Tongue (tissue), 1 donor: ENCODE measurements at regions not wholly inside any gene's neighbourhood (a gene's known extent, or its start where the extent isn't known, plus 50 kb on each side); places are given as distances from the start of the nearest gene placed in this dataset.

Source experiments
- DNase-seq: peaks from one replicate; pipeline ENCODE4 v3.0.0-alpha.2; 2015

GRCh38 chr2:146214394-146214929 is 1630.4 kb upstream of the ACVR2A start:
- DNase-seq, result no peak

DNA sequence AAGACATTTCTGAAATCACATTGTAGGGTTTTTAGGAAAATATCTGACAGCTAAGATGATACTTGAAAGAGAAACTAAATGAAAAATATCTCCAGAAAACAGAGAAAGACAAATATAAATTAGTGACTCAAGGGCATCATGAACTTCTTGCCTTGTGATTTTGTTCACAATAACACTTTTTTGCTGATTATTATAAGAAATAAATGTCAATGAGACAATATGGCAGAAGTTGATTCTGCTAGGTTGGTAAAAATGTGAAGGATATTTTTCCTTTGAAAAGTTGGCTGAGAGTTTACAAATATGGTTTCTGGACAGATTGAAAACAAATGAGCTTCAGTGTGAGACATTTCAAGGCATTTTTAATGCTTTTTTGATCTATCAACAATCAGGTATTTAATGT is 1631.2 kb upstream of the ACVR2A start:
- DNase-seq, result no peak

DNA sequence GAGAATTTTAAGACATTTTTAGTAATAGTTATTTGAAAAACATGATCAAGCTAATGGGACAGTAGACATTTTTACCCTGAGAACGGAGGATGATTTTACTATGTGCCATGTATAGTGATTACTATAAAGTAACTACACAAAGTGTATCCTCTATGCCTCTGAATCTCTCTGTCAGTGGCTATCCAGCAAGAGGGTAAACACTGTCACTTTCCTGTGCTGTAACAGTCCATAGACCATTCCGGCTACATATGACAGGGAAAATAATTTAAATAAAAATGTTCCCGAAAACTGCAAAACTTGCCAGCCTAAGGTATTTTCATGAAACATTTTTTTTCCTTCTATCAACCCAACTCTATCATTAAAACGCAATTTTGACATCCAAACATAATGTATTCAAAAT is 1632.2 kb upstream of the ACVR2A start:
- no peak for DNase-seq

DNA sequence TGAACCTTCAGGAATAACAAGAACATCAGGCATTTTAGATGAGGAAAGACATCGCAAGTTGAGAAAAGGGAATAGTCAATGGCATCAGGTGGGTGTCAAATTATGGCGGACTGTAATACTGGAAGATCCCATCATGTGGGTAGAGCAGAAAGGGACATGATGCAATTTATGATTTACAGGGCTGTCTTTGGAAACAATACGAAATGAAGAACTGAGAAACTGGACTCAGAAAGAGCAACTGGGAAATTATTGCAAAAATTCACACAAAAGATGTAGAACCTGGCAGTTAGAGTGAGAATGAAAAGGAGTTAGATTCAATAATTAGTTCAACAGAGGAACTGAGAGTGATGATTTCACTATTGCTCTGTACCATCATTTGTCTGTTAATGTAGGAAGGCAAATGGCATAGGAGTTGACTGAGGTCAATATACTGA is 1635.0 kb upstream of the ACVR2A start:
- no peak for DNase-seq

DNA sequence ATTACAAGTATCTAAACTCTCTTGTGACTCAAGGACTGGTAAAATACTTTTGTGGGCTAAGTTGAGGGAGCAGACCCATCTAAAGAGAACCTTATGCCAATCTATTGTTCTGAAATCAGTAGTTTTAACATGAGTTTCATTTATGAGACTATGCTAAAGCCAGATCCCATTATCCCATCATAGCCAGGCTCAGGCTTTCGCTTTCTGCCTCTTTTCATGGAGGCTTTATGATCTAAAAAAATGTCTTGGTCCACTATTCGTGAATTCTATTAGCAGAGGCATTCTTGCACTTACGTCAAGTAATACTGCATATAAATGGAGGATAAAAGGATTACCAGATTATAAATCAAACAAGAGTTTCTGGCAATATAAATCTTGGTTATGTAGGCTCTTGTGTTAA is 1636.9 kb upstream of the ACVR2A start:
- DNase-seq, result no peak

DNA sequence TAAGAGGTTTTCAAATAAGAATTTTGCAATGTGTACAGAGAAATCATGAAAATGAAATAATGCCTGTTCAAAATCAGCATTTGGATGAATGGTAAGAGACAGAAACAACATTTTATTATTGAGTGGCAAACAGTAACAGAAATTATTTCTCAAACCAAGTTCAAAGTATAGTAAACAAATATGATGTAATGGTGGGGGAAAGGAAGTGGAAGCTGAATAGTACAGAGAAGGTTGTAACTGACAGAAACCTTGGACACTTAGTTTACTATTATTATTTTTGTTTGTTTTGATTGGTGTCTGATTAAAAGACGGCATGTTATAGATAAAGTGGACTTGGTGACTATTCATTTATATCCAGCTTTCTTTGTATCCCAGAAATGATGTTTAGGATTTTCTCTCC is 1637.4 kb upstream of the ACVR2A start:
- DNase-seq, result no peak

- DNase-seq, result no peak
These were observed 1641.7 kb upstream of the ACVR2A start for GRCh38 chr2:146203064-146203624.

- DNase-seq, result no peak
These were observed 1651.2 kb upstream of the ACVR2A start for GRCh38 chr2:146193619-146194018.

DNA sequence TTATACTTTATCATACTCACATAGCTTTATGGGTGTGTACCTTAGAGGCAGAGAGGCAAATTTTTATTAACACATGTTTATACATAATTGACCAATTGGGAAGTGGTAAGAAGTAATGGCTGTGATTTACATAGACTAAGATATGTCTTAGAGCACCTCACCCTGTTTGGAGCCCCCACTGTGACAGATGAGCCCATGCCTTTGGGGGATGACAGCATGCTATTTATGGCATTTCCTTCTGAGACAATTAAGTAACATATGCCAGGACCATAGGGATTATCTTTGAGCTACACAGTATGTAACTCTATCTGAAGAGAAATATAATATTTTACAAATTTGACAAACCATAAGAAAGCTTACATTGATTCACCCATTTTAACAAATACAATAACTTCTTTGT is 1655.3 kb upstream of the ACVR2A start:
- DNase-seq, result peak; percentile 38

- no peak for DNase-seq
These were observed 1654.0 kb upstream of the ZEB2 start for GRCh38 chr2:146173934-146174333.

- DNase-seq, result no peak
These were observed 1641.5 kb upstream of the ZEB2 start for GRCh38 chr2:146161256-146161882.

DNA sequence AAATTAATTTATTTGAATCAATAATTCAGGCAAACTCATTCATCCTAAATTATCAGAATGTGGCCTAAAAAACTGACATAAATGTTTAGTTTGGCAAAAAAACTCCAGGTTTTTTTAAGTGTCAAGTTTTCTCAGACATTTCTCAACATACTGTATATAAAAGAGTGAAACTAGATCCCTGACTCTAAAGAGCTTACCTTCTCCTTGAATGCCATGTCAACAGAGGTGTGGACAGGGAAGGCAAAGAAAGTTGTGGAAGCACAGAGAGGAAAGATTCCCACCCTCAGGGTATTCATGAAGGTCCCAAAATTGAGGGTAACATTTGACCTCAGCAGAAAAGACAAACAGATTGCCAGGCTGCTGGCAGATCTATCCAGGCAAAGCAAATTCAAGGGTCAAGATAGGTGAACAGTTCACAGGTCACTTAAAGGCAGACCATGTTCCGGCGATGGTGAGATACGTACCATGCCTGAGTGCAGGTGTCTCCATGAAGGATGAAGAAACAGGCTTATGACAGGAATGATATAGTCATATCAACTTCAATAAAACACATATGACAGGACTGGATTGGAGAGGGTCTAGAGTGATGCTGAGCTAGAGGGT is 1638.3 kb upstream of the ZEB2 start:
- DNase-seq, result no peak

- no peak for DNase-seq
These were observed 1627.6 kb upstream of the ZEB2 start for GRCh38 chr2:146147448-146148012.

- DNase-seq, result no peak
These were observed 1624.1 kb upstream of the ZEB2 start for GRCh38 chr2:146143971-146144370.

DNA sequence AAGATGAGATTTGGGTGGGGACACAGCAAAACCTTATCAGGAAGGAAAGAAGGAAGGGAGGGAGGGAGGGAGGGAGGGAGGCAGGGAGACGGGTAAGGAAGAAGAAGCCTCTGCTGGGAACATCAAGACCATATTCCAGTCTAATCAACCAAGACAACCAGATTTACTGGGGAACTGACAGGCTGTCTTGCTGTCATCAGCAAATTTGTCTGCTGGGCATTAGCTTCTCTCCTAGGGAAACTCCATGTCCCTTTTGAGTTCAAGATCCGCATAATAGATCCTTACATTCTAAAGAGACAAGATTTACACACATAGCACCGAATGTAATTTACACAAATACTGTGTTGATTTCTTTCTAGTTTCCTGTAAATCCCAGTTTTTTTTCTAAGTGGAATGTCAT is 1618.9 kb upstream of the ZEB2 start:
- DNase-seq, result no peak

DNA sequence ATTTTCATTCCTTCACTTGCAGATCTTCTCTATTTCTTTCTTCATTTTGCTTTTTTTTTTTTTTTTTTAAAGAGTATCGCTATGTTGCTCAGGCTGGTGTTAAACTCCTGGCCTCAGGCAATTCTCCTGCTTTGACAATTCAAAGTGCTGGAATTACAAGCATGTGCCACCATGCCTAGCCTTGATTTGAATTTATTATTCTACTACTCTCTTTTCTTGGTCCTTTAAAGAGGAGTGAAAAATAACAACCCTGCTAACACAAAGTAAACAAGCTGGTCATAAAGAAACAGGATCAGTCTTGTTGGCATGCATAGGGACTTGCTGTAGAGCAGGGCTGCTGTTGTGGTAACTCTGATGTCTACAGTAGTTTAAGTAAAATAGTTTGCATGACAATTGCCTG is 1615.3 kb upstream of the ZEB2 start:
- no peak for DNase-seq

DNA sequence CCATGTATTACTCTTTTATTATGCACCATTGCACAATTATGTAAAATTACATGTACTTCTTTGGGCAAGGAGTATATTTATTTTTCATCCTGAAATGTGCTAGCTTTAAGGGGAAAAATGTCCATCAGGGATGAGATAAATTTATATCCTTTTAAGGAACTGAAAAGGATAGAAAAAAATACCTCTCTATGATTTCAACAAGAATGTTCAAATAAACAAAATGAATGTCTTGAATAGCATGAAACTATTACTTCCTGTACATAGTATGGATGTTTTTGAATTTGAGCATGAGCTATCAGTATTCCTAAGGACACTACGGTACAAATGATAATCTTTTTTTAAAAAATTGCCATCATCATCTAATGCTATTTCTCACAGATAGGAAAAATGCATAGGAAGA is 1611.9 kb upstream of the ZEB2 start:
- DNase-seq, result no peak

GRCh38 chr2:146131048-146131447 is 1611.1 kb upstream of the ZEB2 start:
- no peak for DNase-seq

- DNase-seq, result no peak
These were observed 1610.4 kb upstream of the ZEB2 start for GRCh38 chr2:146130290-146130689.

DNA sequence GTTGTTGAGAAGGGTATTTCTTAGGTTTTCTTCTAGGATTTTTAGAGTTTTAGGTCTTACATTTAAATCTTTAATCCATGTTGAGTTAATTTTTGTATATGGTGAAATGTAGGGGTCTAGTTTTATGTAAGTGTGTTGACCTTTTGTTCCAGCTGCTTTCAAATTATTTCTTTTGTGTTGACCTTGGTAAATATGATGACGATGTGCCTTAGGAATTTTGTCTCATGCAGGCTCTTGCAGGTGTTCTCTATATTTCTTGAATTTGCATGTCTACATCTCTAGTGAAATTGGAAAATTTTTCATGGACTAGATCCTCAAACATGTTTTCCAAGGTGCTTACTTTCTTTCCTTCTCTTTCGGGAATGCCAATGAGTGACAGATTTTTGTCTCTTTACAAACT is 1609.3 kb upstream of the ZEB2 start:
- DNase-seq, result no peak

DNA sequence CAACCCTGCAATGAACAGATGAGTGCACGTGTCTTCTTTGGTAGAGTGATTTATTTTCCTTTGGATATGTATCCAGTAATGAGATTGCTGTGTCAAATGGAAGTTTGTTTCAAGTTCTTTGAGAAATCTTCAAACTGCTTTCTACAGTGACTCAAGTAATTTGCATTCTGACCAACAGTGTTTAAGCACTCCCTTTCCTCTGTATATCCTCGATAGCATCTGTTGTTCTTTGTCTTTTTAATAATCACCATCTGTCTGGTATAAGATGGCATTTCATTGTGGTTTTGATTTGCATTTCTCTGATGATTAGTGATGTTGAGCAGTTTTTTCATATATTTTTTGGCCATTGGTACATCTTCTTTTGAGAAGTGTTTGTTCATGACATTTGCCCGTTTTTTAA is 1608.3 kb upstream of the ZEB2 start:
- no peak for DNase-seq

GRCh38 chr2:146125551-146125950 is 1605.6 kb upstream of the ZEB2 start:
- no peak for DNase-seq

GRCh38 chr2:146124741-146125140 is 1604.8 kb upstream of the ZEB2 start:
- no peak for DNase-seq

GRCh38 chr2:146123714-146124113 is 1603.8 kb upstream of the ZEB2 start:
- no peak for DNase-seq
